Testis (tissue), 2 donors: ENCODE measurements at regions not wholly inside any gene's neighbourhood (a gene's known extent, or its start where the extent isn't known, plus 50 kb on each side); places are given as distances from the start of the nearest gene placed in this dataset.

Experiments used
- DNase-seq: peaks from one replicate; pipeline ENCODE4 v3.0.0-alpha.2; 2019
- H3K27ac ChIP-seq, 2 donors: fragments of 200-600 bp; sonication (generic); one replicate each; pipeline ENCODE4 v1.5.1; 2019
- H3K27me3 ChIP-seq: fragments of 200-600 bp; sonication (generic); one replicate; pipeline ENCODE4 v1.5.1; 2019
- H3K36me3 ChIP-seq: fragments of 200-600 bp; sonication (generic); one replicate; pipeline ENCODE4 v1.5.1; 2017; ENCODE audit warnings: low read depth; ENCODE audit errors: missing control alignments
- H3K4me1 ChIP-seq: fragments of 200-600 bp; sonication (generic); one replicate; pipeline ENCODE4 v1.5.1; 2019
- H3K4me3 ChIP-seq, 2 donors: fragments of 200-600 bp; sonication (generic); one replicate each; pipeline ENCODE4 v1.5.1; 2017 to 2019
- H3K9me3 ChIP-seq: fragments of 200-600 bp; sonication (generic); one replicate; pipeline ENCODE4 v1.5.1; 2017
- POLR2A ChIP-seq: fragments of 450-650 bp; IDR thresholded peaks from one replicate; pipeline ENCODE4 v1.6.1; 2017; ENCODE audit warnings: antibody characterized with exemption, mild to moderate bottlenecking, moderate library complexity
- WGBS, 2 donors: methylation state at CpG; one replicate each; pipeline ENCODE4 v1.1.5; 2018; 5-methylcytosine and 5-hydroxymethylcytosine counted together
- intact Hi-C: fragments of 100-400 bp; cut with DNase I; formaldehyde crosslinking; loops from one replicate; pipeline ENCODE4 v1.15.1; 2023; ENCODE audit warnings: low total_unique reads
- TF ChIP-seq, protein P1 (sequence below), 3 experiments: fragments of 450-650 bp in 2 of 3; fragments of 200-600 bp in 1 of 3; sonication (generic) in 1 of 3; IDR thresholded peaks; one replicate each; pipeline ENCODE4 v1.5.1; 2016 to 2019; ENCODE audit warnings: antibody characterized with exemption in 3 of 3, mild to moderate bottlenecking in 2 of 3, moderate library complexity in 1 of 3

DNA sequence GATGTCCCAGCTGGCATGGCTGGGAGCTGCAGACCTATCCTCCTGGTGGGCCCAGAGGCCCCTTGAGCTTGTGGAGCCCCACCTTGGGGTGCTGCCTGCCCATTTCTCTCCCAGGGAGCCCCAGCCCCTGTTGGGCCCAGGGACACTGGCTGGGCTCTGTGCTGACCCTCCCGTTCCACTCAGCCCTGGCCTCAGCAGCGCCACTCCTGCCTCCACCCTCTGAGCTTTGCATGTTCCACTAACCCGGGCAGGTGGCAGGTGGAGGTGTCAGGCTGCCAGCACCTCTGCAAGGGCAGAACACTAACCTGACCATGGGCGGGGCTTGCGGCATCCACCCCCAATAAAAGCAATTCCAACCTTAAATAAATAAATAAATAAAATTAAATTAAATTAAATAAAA lies 299.2 kb downstream of the LRIG3 start:
- H3K9me3 ChIP-seq: no peaks in the 10 kb centered on the region
- 93 to 98% methylated on average over 5 of the region's 5 CpGs for WGBS, 2 donors
- intact Hi-C loops: no loop called here
- TF ChIP-seq, protein P1, sequence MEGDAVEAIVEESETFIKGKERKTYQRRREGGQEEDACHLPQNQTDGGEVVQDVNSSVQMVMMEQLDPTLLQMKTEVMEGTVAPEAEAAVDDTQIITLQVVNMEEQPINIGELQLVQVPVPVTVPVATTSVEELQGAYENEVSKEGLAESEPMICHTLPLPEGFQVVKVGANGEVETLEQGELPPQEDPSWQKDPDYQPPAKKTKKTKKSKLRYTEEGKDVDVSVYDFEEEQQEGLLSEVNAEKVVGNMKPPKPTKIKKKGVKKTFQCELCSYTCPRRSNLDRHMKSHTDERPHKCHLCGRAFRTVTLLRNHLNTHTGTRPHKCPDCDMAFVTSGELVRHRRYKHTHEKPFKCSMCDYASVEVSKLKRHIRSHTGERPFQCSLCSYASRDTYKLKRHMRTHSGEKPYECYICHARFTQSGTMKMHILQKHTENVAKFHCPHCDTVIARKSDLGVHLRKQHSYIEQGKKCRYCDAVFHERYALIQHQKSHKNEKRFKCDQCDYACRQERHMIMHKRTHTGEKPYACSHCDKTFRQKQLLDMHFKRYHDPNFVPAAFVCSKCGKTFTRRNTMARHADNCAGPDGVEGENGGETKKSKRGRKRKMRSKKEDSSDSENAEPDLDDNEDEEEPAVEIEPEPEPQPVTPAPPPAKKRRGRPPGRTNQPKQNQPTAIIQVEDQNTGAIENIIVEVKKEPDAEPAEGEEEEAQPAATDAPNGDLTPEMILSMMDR (IDR thresholded peaks at IDR 0.05): no peak
- TF ChIP-seq POLR2A: no peak
- H3K4me3 ChIP-seq: no peak overlapping the region
- H3K27me3 ChIP-seq: no peaks in the 10 kb centered on the region
- DNase-seq: no peak
- no peaks in the 10 kb centered on the region for H3K4me1 ChIP-seq
- no peaks in the 10 kb centered on the region for H3K36me3 ChIP-seq
- H3K27ac ChIP-seq: no peak overlapping the region

DNA sequence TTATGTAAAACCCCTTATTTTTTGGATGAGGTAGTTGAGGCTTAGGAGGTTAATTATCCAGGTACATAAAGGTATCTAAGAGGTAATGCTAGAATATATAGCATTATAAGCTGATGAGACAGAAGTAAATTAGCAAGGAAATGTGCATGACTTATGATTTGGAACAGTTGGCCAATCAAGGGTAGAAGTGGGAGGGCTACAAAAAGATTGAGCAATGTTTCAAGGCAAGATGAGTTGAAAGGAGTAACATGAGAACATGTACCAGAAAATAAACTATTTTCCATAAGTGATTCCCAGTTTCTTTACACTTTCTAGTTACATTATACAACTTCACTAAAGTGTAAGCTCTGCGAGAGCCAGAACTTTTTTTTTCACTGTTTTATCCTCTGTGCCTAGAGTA lies 290.9 kb downstream of the LRIG3 start:
- no peaks in the 10 kb centered on the region for H3K9me3 ChIP-seq
- no peak overlapping the region for H3K4me3 ChIP-seq
- no peaks in the 10 kb centered on the region for H3K27me3 ChIP-seq
- no peaks in the 10 kb centered on the region for H3K36me3 ChIP-seq
- intact Hi-C loops: no loop called here
- TF ChIP-seq, protein P1 (IDR thresholded peaks at IDR 0.05): no peak
- TF ChIP-seq POLR2A: no peak
- no peak for DNase-seq
- WGBS, 2 donors: 92 to 98% methylated on average over 1 of the region's 1 CpG
- no peaks in the 10 kb centered on the region for H3K4me1 ChIP-seq
- H3K27ac ChIP-seq: no peak overlapping the region

DNA sequence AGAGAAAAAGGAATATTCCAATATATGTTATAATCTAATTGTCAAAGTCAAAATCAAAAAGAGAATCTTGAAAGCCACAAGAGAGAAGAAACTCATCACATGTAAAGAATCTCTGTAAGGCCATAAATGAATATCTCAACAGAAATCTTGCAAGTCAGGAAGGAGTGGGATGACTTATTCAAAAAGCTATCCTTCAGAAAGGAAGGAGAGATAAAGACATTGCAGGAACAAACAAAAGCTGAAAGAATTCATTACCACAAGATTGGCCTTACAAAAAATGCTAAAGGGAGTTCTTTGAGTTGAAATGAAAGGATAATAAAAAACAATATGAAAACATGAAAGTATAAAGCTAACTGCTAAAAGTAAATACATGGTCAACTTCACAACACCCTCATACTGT lies 286.8 kb downstream of the LRIG3 start:
- no peak overlapping the region for H3K4me3 ChIP-seq
- no peaks in the 10 kb centered on the region for H3K36me3 ChIP-seq
- no peak overlapping the region for H3K27ac ChIP-seq
- no peaks in the 10 kb centered on the region for H3K9me3 ChIP-seq
- intact Hi-C loops: no loop called here
- H3K4me1 ChIP-seq: no peaks in the 10 kb centered on the region
- no peak for TF ChIP-seq POLR2A
- TF ChIP-seq, protein P1 (IDR thresholded peaks at IDR 0.05): no peak
- no peak for DNase-seq
- no peaks in the 10 kb centered on the region for H3K27me3 ChIP-seq

- Histone ChIP-seq H3K9me3 (no peaks in the 10 kb centered on the region), H3K27ac (no peak overlapping the region), H3K4me1 (no peaks in the 10 kb centered on the region), H3K4me3 (no peak overlapping the region), H3K27me3 (no peaks in the 10 kb centered on the region), H3K36me3 (no peaks in the 10 kb centered on the region)
- no peak for TF ChIP-seq POLR2A
- TF ChIP-seq, protein P1 (IDR thresholded peaks at IDR 0.05): no peak
- DNase-seq: no peak
- intact Hi-C loops: no loop called here
- WGBS, 2 donors: 57 to 65% methylated on average over 4 of the region's 4 CpGs
These were observed 280.9 kb downstream of the LRIG3 start for GRCh38 chr12:58639318-58639934.

GRCh38 chr12:58640314-58640713 lies 280.0 kb downstream of the LRIG3 start:
- DNase-seq: no peak
- intact Hi-C loops: no loop called here
- Histone ChIP-seq H3K36me3 (no peaks in the 10 kb centered on the region), H3K27me3 (no peaks in the 10 kb centered on the region), H3K4me3 (no peak overlapping the region), H3K9me3 (no peaks in the 10 kb centered on the region), H3K27ac (no peak overlapping the region), H3K4me1 (no peaks in the 10 kb centered on the region)
- TF ChIP-seq, protein P1 (IDR thresholded peaks at IDR 0.05): no peak
- WGBS, 2 donors: 96 to 100% methylated on average over 1 of the region's 1 CpG
